ENCODE measurements at regions not wholly inside any gene's neighbourhood (a gene's known extent, or its start where the extent isn't known, plus 50 kb on each side); places are given as distances from the start of the nearest gene placed in this dataset.

- TF ChIP-seq CTCF (IDR thresholded peaks at IDR 0.05) (no peak), POLR2A (IDR thresholded peaks at IDR 0.05) (no peak), EP300 (IDR thresholded peaks at IDR 0.05) (no peak)
- no peak for DNase-seq
- Histone ChIP-seq H3K4me3 (no peak overlapping the region), H3K27ac (no peak overlapping the region), H3K9me3 (no peaks in the 10 kb centered on the region), H3K4me1 (ENCODE audit: insufficient read depth) (peaks cover 2% of the 10 kb centered on the region), H3K27me3 (no peaks in the 10 kb centered on the region), H3K36me3 (no peaks in the 10 kb centered on the region)
- intact Hi-C loops (cut with DNase I) = no loop called here
- 76 to 94% (median 84%) methylated on average over 3 of the region's 3 CpGs for WGBS, 3 donors
Measured at GRCh38 chr4:138709859-138710258, 305.7 kb upstream of the NOCT start.

- TF ChIP-seq EP300 (IDR thresholded peaks at IDR 0.05) = no peak
- no peak for TF ChIP-seq CTCF (IDR thresholded peaks at IDR 0.05)
- TF ChIP-seq POLR2A (IDR thresholded peaks at IDR 0.05) = no peak
- Histone ChIP-seq H3K27me3 (no peaks in the 10 kb centered on the region), H3K4me1 (ENCODE audit: insufficient read depth) (peaks cover 2% of the 10 kb centered on the region), H3K36me3 (no peaks in the 10 kb centered on the region), H3K27ac (no peak overlapping the region), H3K4me3 (no peak overlapping the region), H3K9me3 (no peaks in the 10 kb centered on the region)
- intact Hi-C loops (cut with DNase I) = no loop called here
- no peak for DNase-seq
- WGBS, 3 donors = 14 to 44% (median 41%) methylated on average over 8 of the region's 8 CpGs
Measured at GRCh38 chr4:138707746-138708677, 307.6 kb upstream of the NOCT start.

GRCh38 chr4:138706201-138706600, 309.4 kb upstream of the NOCT start:
- WGBS, 3 donors = 39 to 64% (median 40%) methylated on average over 2 of the region's 2 CpGs
- TF ChIP-seq POLR2A (IDR thresholded peaks at IDR 0.05) (no peak), CTCF (IDR thresholded peaks at IDR 0.05) (no peak), EP300 (IDR thresholded peaks at IDR 0.05) (no peak)
- Histone ChIP-seq H3K4me1 (ENCODE audit: insufficient read depth) (peaks cover 2% of the 10 kb centered on the region), H3K4me3 (no peak overlapping the region), H3K9me3 (no peaks in the 10 kb centered on the region), H3K27me3 (no peaks in the 10 kb centered on the region), H3K27ac (no peak overlapping the region), H3K36me3 (no peaks in the 10 kb centered on the region)
- no peak for DNase-seq
- intact Hi-C loops (cut with DNase I) = no loop called here

GRCh38 chr4:138702190-138702824, 313.3 kb upstream of the NOCT start:
- H3K4me3 ChIP-seq = no peak overlapping the region
- no peak for TF ChIP-seq CTCF (IDR thresholded peaks at IDR 0.05)
- TF ChIP-seq POLR2A (IDR thresholded peaks at IDR 0.05) = no peak
- TF ChIP-seq EP300 (IDR thresholded peaks at IDR 0.05) = no peak
- no peaks in the 10 kb centered on the region for H3K4me1 ChIP-seq (ENCODE audit: insufficient read depth)
- intact Hi-C loops (cut with DNase I) = no loop called here
- no peak for DNase-seq
- H3K27me3 ChIP-seq = no peaks in the 10 kb centered on the region
- WGBS, 3 donors = 34 to 49% (median 48%) methylated on average over 3 of the region's 3 CpGs
- no peaks in the 10 kb centered on the region for H3K36me3 ChIP-seq
- no peaks in the 10 kb centered on the region for H3K9me3 ChIP-seq
- no peak overlapping the region for H3K27ac ChIP-seq
